Right cardiac atrium (tissue), 5 donors: ENCODE measurements at regions not wholly inside any gene's neighbourhood (a gene's known extent, or its start where the extent isn't known, plus 50 kb on each side); places are given as distances from the start of the nearest gene placed in this dataset.

Experiments
- ATAC-seq, 2 donors: fragments of 200-7000 bp; cut with Tn5 transposase; one replicate each; pipeline versions ENCODE4 v1.8.0 to v1.9.1; 2020; ENCODE audit warnings: moderate library complexity in 2 of 2, mild to moderate bottlenecking in 1 of 2
- DNase-seq, 3 donors: peaks; one replicate each; pipeline ENCODE4 v3.0.0-alpha.2; 2020
- H3K27ac ChIP-seq: one replicate; pipeline ENCODE4 v1.5.1; 2013; ENCODE audit warnings: mild to moderate bottlenecking, low read length, control low read depth, moderate library complexity
- H3K27me3 ChIP-seq: one replicate; pipeline ENCODE4 v1.6.1; 2013; ENCODE audit not compliant: control insufficient read depth, insufficient read depth
- H3K4me1 ChIP-seq: one replicate; pipeline ENCODE4 v1.6.1; 2013; ENCODE audit warnings: low read length; ENCODE audit not compliant: control insufficient read depth, insufficient read depth
- H3K4me3 ChIP-seq: one replicate; pipeline ENCODE4 v1.5.1; 2013; ENCODE audit warnings: low read length, control low read depth
- H3K9me3 ChIP-seq: one replicate; pipeline ENCODE4 v1.6.1; 2013; ENCODE audit warnings: low read length; ENCODE audit not compliant: control insufficient read depth
- WGBS: extraction: QIAGEN DNeasy Blood & Tissue Kit; methylation state at CpG from one replicate; pipeline ENCODE4 v1.1.7; 2013; 5-methylcytosine and 5-hydroxymethylcytosine counted together
- intact Hi-C, 4 donors: fragments of 100-400 bp; cut with DNase I; formaldehyde crosslinking; loops; one replicate each; pipeline versions ENCODE4 v1.11.0 to v1.14.0; 2022 to 2023
- donor health status: healthy with polysubstance abuse.
- donor health status: DM: no; HTN: yes; CAD: no.
- donor health status: DM: no; HTN: no; CAD: no.
- donor health status: DM: no; HTN: yes; CAD: no; lungs with severe emphysema.
- donor health status: DM: yes; HTN: yes; CAD: no.

- DNase-seq: no peak
Measured at GRCh38 chr3:127448161-127448561, 142.4 kb downstream of the TPRA1 start.

GRCh38 chr3:127446756-127447155, 143.8 kb downstream of the TPRA1 start:
- WGBS: 80% methylated on average over 4 of the region's 4 CpGs
- H3K9me3 ChIP-seq: no peaks in the 10 kb centered on the region
- no peaks in the 10 kb centered on the region for H3K4me1 ChIP-seq
- H3K27ac ChIP-seq: no peak overlapping the region
- no peak for ATAC-seq
- H3K27me3 ChIP-seq: no peaks in the 10 kb centered on the region
- DNase-seq: no peak
- H3K4me3 ChIP-seq: no peak overlapping the region
- intact Hi-C loops: no loop called here

More at GRCh38 chr3:127448161-127448561, 142.4 kb downstream of the TPRA1 start:
- H3K27ac ChIP-seq: no peak overlapping the region
- no peak for ATAC-seq
- H3K9me3 ChIP-seq: no peaks in the 10 kb centered on the region
- intact Hi-C loops: no loop called here
- 77% methylated on average over 3 of the region's 3 CpGs for WGBS
- H3K4me3 ChIP-seq: no peak overlapping the region
- H3K27me3 ChIP-seq: no peaks in the 10 kb centered on the region
- no peaks in the 10 kb centered on the region for H3K4me1 ChIP-seq

- no peak for DNase-seq
- H3K4me3 ChIP-seq: no peak overlapping the region
- H3K27ac ChIP-seq: no peak overlapping the region
- no peaks in the 10 kb centered on the region for H3K9me3 ChIP-seq
- no peaks in the 10 kb centered on the region for H3K27me3 ChIP-seq
- ATAC-seq: no peak
- intact Hi-C loops: no loop called here
- H3K4me1 ChIP-seq: no peaks in the 10 kb centered on the region
- WGBS: 79% methylated on average over 14 of the region's 14 CpGs
Measured at GRCh38 chr3:127445581-127446343, 144.8 kb downstream of the TPRA1 start.

GRCh38 chr3:127444761-127445160, 145.8 kb downstream of the TPRA1 start:
- WGBS: 66% methylated on average over 2 of the region's 2 CpGs
- no peak overlapping the region for H3K4me3 ChIP-seq
- intact Hi-C loops: no loop called here
- H3K27me3 ChIP-seq: no peaks in the 10 kb centered on the region
- DNase-seq (no peak), ATAC-seq (no peak)
- no peaks in the 10 kb centered on the region for H3K4me1 ChIP-seq
- H3K9me3 ChIP-seq: no peaks in the 10 kb centered on the region
- no peak overlapping the region for H3K27ac ChIP-seq

- no peaks in the 10 kb centered on the region for H3K27me3 ChIP-seq
- no peak overlapping the region for H3K4me3 ChIP-seq
- no peak overlapping the region for H3K27ac ChIP-seq
- no peak for ATAC-seq
- H3K4me1 ChIP-seq: no peaks in the 10 kb centered on the region
- intact Hi-C loops: no loop called here
- no peak for DNase-seq
- WGBS: 79% methylated on average over 15 of the region's 15 CpGs
- no peaks in the 10 kb centered on the region for H3K9me3 ChIP-seq
Measured at GRCh38 chr3:127443581-127444375, 146.8 kb downstream of the TPRA1 start.

GRCh38 chr3:127442506-127442905, 148.0 kb downstream of the TPRA1 start:
- whole genome bisulfite sequencing: 73% methylated on average over 5 of the region's 5 CpGs
- ATAC-seq: no peak

GRCh38 chr3:127441764-127442163, 148.8 kb downstream of the TPRA1 start:
- Histone ChIP-seq H3K27ac (no peak overlapping the region), H3K27me3 (no peaks in the 10 kb centered on the region), H3K4me1 (no peaks in the 10 kb centered on the region), H3K9me3 (no peaks in the 10 kb centered on the region), H3K4me3 (no peak overlapping the region)
- DNase-seq (no peak), ATAC-seq (no peak)
- WGBS: 78% methylated on average over 9 of the region's 9 CpGs
- intact Hi-C loops: no loop called here

More at GRCh38 chr3:127442506-127442905, 148.0 kb downstream of the TPRA1 start:
- DNase-seq: no peak
- Histone ChIP-seq H3K9me3 (no peaks in the 10 kb centered on the region), H3K27me3 (no peaks in the 10 kb centered on the region), H3K27ac (no peak overlapping the region), H3K4me3 (no peak overlapping the region), H3K4me1 (no peaks in the 10 kb centered on the region)
- intact Hi-C loops: no loop called here

- WGBS: 91% methylated on average over 5 of the region's 5 CpGs
- DNase-seq (no peak), ATAC-seq (no peak)
- Histone ChIP-seq H3K9me3 (no peaks in the 10 kb centered on the region), H3K27me3 (no peaks in the 10 kb centered on the region), H3K4me3 (no peak overlapping the region), H3K27ac (no peak overlapping the region), H3K4me1 (no peaks in the 10 kb centered on the region)
- intact Hi-C loops: no loop called here
Measured at GRCh38 chr3:127440384-127440783, 150.1 kb downstream of the TPRA1 start.

DNA sequence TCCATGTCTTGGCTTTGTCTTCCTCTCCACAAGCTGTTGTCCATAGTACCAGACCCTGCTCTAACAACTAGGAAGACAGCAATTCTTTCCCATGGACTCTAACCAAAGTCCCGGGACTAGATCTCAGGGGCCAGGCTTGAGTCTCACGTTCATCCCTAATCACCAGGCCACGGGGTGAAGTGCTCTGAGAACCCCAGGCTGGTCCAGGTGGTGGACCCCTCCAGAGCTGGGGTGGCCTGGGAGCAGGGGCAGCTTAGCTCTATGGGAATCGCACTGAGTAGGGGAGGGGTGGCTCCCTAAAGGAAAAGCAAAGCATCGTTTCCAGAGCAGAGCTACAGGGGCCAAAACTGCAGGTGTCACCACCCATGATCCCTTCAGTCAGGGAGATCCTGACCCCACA, 150.9 kb downstream of the TPRA1 start:
- no peak overlapping the region for H3K4me3 ChIP-seq
- intact Hi-C loops: no loop called here
- H3K27me3 ChIP-seq: no peaks in the 10 kb centered on the region
- DNase-seq (no peak), ATAC-seq (no peak)
- no peaks in the 10 kb centered on the region for H3K9me3 ChIP-seq
- no peak overlapping the region for H3K27ac ChIP-seq
- no peaks in the 10 kb centered on the region for H3K4me1 ChIP-seq
- WGBS: 85% methylated on average over 5 of the region's 5 CpGs

DNA sequence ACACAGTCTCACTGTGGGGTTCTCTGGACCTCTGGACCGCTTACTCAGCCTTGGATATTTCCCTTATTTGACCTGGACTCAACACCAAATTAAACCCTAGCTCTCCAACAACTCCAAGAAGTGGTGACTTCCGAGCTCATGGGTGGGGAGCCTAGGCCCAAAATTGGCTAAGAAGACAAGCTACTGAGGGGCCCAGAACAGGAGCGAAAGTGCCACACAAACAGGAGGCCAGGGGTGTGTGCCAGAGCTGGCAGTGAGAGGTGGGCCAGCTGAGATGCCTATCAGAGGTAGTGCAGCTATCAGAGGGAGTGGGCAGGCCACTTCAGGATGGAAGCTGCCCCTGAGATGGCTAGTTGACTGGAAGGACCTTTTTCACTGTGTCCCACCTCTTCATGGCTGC, 151.1 kb upstream of the PRR20G start:
- Histone ChIP-seq H3K4me3 (no peak overlapping the region), H3K27me3 (no peaks in the 10 kb centered on the region), H3K4me1 (no peaks in the 10 kb centered on the region), H3K27ac (no peak overlapping the region), H3K9me3 (no peaks in the 10 kb centered on the region)
- intact Hi-C loops: no loop called here
- DNase-seq (no peak), ATAC-seq (no peak)
- WGBS: 92% methylated on average over 3 of the region's 3 CpGs

DNA sequence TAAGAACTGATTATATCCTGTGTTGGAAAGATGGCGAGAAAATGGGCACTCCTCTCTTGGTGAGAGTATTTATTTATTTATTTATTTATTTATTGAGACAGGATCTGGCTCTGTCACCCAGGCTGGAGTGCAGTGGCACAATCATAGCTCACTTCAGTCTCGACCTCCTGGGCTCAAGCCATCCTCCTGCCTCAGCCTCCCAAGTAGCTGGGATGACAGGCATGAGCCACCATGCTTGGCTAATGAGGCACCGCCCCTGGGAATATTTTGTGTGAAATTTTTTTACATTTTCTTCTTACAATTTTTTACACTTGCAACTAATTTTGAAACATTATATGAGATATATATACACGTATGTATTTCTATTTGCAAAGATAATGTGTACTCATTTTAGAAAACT, 150.5 kb upstream of the PRR20G start:
- Histone ChIP-seq H3K27me3 (no peaks in the 10 kb centered on the region), H3K9me3 (no peaks in the 10 kb centered on the region), H3K4me1 (no peaks in the 10 kb centered on the region), H3K27ac (no peak overlapping the region), H3K4me3 (no peak overlapping the region)
- intact Hi-C loops: no loop called here
- WGBS: 91% methylated on average over 4 of the region's 4 CpGs
- DNase-seq: no peak
- no peak for ATAC-seq
